KMS-11 (cell line): ENCODE measurements at regions not wholly inside any gene's neighbourhood (a gene's known extent, or its start where the extent isn't known, plus 50 kb on each side); places are given as distances from the start of the nearest gene placed in this dataset.

Experiments
- H2AFZ ChIP-seq: fragments of 200-600 bp; sonication (generic); 2 replicates; pipeline ENCODE4 v1.6.1; 2016; ENCODE audit warnings: antibody characterized with exemption, mixed run types, low read depth
- H3K27ac ChIP-seq: fragments of 200-600 bp; sonication (generic); 2 replicates; pipeline ENCODE4 v1.6.1; 2016; ENCODE audit warnings: mild to moderate bottlenecking, mixed run types
- H3K27me3 ChIP-seq: fragments of 200-600 bp; sonication (generic); 2 replicates; pipeline ENCODE4 v1.6.1; 2017; ENCODE audit warnings: mild to moderate bottlenecking, low read depth, mixed run types, moderate library complexity; ENCODE audit not compliant: insufficient read depth
- H3K36me3 ChIP-seq: fragments of 200-600 bp; sonication (generic); 2 replicates; pipeline ENCODE4 v1.6.1; 2017; ENCODE audit warnings: mild to moderate bottlenecking, mixed run types; ENCODE audit not compliant: insufficient read depth
- H3K4me1 ChIP-seq: fragments of 200-600 bp; sonication (generic); 2 replicates; pipeline ENCODE4 v1.6.1; 2016; ENCODE audit warnings: mild to moderate bottlenecking, low read depth, mixed run types; ENCODE audit not compliant: poor library complexity, severe bottlenecking
- H3K4me2 ChIP-seq: fragments of 200-600 bp; sonication (generic); 2 replicates; pipeline ENCODE4 v1.7.0; 2016; ENCODE audit warnings: mild to moderate bottlenecking, mixed run types
- H3K4me3 ChIP-seq: fragments of 200-600 bp; sonication (generic); IDR thresholded peaks from 2 replicates; pipeline ENCODE4 v1.6.1; 2017; ENCODE audit warnings: low read depth, low read length, mixed read lengths; ENCODE audit not compliant: insufficient read depth
- H3K79me2 ChIP-seq: fragments of 200-600 bp; sonication (generic); 2 replicates; pipeline ENCODE4 v1.6.1; 2016; ENCODE audit warnings: low read depth, mixed run types; ENCODE audit not compliant: insufficient read depth
- H3K9ac ChIP-seq: fragments of 200-600 bp; sonication (generic); 2 replicates; pipeline ENCODE4 v1.6.1; 2016; ENCODE audit warnings: mild to moderate bottlenecking, mixed run types
- H4K20me1 ChIP-seq: fragments of 200-600 bp; sonication (generic); 2 replicates; pipeline ENCODE4 v1.6.1; 2016; ENCODE audit warnings: mild to moderate bottlenecking, mixed run types; ENCODE audit not compliant: insufficient read depth
- CTCF ChIP-seq: fragments of 200-600 bp; sonication (generic); conservative IDR thresholded peaks from 2 replicates; pipeline ENCODE4 v1.6.1; 2017; ENCODE audit warnings: low read depth, mild to moderate bottlenecking, antibody characterized with exemption, low read length, moderate library complexity, mixed read lengths

GRCh38 chr12:59158066-59158465 is 237.8 kb upstream of the LRIG3 start:
- H3K4me3 ChIP-seq: no peak overlapping the region
- H3K27ac ChIP-seq: no peak overlapping the region
- H3K27me3 ChIP-seq: no peaks in the 10 kb centered on the region
- no peak overlapping the region for H3K9ac ChIP-seq
- no peaks in the 10 kb centered on the region for H4K20me1 ChIP-seq
- H2AFZ ChIP-seq: no peak overlapping the region
- H3K4me1 ChIP-seq: no peaks in the 10 kb centered on the region
- no peaks in the 10 kb centered on the region for H3K36me3 ChIP-seq
- H3K79me2 ChIP-seq: no peaks in the 10 kb centered on the region
- TF ChIP-seq CTCF: no peak
- no peak overlapping the region for H3K4me2 ChIP-seq

GRCh38 chr12:59155448-59155847 is 235.1 kb upstream of the LRIG3 start:
- H3K79me2 ChIP-seq: no peaks in the 10 kb centered on the region
- no peaks in the 10 kb centered on the region for H3K4me1 ChIP-seq
- no peak overlapping the region for H2AFZ ChIP-seq
- H4K20me1 ChIP-seq: no peaks in the 10 kb centered on the region
- H3K36me3 ChIP-seq: no peaks in the 10 kb centered on the region
- no peak overlapping the region for H3K27ac ChIP-seq
- H3K4me2 ChIP-seq: no peak overlapping the region
- no peak for TF ChIP-seq CTCF
- no peaks in the 10 kb centered on the region for H3K27me3 ChIP-seq
- no peak overlapping the region for H3K9ac ChIP-seq
- no peak overlapping the region for H3K4me3 ChIP-seq

- Histone ChIP-seq H3K4me3 (no peak overlapping the region), H4K20me1 (no peaks in the 10 kb centered on the region), H3K4me2 (no peak overlapping the region), H3K27ac (no peak overlapping the region), H3K79me2 (no peaks in the 10 kb centered on the region), H3K27me3 (no peaks in the 10 kb centered on the region), H3K9ac (no peak overlapping the region), H3K4me1 (no peaks in the 10 kb centered on the region), H3K36me3 (no peaks in the 10 kb centered on the region), H2AFZ (no peak overlapping the region)
- TF ChIP-seq CTCF: no peak
Measured at GRCh38 chr12:59151243-59151642, 230.9 kb upstream of the LRIG3 start.

GRCh38 chr12:59149995-59150642 is 229.8 kb upstream of the LRIG3 start:
- Histone ChIP-seq H3K4me3 (no peak overlapping the region), H4K20me1 (no peaks in the 10 kb centered on the region), H3K4me1 (no peaks in the 10 kb centered on the region), H3K79me2 (no peaks in the 10 kb centered on the region), H3K27me3 (no peaks in the 10 kb centered on the region), H3K36me3 (no peaks in the 10 kb centered on the region), H3K27ac (no peak overlapping the region), H3K4me2 (no peak overlapping the region), H2AFZ (no peak overlapping the region), H3K9ac (no peak overlapping the region)
- peak; percentile 98 for TF ChIP-seq CTCF
